GM19043 (cell line): ENCODE measurements at regions not wholly inside any gene's neighbourhood (a gene's known extent, or its start where the extent isn't known, plus 50 kb on each side); places are given as distances from the start of the nearest gene placed in this dataset.
"Not testable (repeated sequence)": the region's sequence is repeated elsewhere in the genome, so short reads cannot be mapped to it uniquely, and the experiment has no call there.

Experiments
- ATAC-seq: cut with Tn5 transposase; IDR thresholded peaks from one replicate; pipeline ENCODE4 v1.9.1; 2021; ENCODE audit warnings: low read depth; ENCODE audit not compliant: unreplicated experiment

DNA sequence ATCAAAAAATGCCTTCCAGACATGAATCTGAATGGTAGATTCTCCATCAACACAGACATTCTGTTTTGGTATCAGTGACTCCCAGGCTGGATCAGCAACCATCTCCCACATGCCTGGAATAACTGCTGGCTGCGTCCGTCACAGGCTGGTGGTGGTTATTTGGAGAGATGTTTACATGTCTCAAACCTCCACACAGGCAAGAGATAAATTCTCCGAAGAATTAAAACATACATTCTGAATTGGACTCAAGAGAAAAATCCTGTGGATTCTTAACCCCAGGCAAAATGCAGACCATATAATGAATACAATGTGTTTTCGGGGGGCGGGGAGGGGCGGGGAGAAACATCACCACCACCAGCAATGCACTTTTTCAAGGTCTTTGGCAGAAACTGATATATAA lies 108.2 kb downstream of the THBS2 start:
- no peak for ATAC-seq

DNA sequence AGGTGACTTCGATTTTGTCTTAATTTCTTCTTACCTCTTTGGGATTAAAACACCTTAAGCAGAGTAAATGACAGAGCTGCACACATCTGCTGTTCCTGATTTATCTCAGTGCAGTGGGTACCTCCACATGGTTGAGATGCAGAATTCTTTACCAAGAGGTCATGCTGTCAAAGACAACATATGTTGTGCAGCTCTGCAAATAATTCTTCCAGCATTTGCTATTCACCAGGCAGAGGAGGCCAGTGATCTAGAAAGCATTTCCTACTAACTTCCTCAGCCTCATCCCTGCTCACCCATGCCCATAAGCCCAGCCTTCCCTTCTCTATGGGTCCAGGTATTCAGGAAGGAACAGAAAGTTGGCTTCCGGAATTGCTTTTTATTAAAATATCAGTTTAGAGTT lies 109.3 kb downstream of the THBS2 start:
- no peak for ATAC-seq

DNA sequence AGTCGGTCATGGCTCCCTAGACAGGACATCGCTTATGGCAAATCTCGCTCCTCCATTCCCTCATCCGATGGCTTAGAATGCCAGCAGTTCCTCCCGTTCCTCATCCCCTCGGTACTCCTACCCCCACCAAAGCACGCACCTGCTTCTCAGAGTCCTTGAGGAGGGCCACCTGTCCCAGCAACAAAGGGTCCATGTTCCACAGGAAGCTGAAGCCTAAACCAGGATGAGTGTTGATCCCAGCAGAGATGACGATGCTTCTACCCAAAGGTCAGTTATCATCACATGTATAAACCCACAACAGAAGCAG lies 111.2 kb downstream of the THBS2 start:
- ATAC-seq: no peak

GRCh38 chr6:169141671-169142537 lies 111.7 kb downstream of the THBS2 start:
- ATAC-seq: no peak

GRCh38 chr6:169140986-169141495 lies 112.6 kb downstream of the THBS2 start:
- ATAC-seq: no peak

- ATAC-seq: no peak
These were observed 114.3 kb downstream of the THBS2 start for GRCh38 chr6:169139179-169139971.

- ATAC-seq: no peak
These were observed 121.2 kb downstream of the THBS2 start for GRCh38 chr6:169132352-169132940.

DNA sequence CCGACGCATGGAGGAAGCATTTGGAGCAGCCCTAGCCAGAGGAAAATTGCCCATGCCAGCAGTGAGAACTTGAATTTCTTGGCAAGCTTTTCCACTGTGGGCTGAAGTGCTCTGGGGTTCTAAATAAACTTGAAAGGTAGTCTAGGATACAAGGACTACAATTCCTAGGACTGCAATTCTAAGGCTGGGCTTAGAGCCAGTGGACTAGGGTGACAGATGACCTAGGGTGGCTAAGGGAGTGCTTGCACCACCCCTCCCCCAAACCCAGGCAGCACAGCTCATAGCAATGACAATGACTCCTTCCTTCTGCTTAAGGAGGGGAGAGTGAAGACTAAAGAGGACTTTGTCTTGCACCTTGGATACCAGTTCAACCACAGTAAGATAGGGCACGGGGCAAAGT lies 122.3 kb downstream of the THBS2 start:
- ATAC-seq: no peak

- no peak for ATAC-seq
These were observed 123.5 kb downstream of the THBS2 start for GRCh38 chr6:169130113-169130512.

DNA sequence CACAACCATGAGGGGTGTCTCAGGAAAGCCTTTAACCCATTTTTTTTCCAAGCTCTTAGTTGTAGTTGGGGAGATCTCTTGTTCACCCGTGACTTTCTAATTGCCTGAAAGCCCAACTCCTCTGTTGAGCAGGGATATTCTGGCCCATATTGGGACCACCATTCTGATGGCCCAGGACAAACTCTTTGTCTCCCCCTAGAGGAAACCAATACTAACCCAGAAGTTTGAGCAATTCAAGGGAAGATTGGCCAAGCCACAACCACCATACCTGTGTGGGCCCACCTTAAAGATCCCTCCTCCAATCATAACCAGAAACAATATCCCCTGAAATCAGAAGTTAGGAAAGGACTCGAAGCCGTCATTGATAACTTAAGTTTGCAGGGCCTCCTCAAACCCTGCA lies 132.6 kb downstream of the THBS2 start:
- ATAC-seq: no peak

DNA sequence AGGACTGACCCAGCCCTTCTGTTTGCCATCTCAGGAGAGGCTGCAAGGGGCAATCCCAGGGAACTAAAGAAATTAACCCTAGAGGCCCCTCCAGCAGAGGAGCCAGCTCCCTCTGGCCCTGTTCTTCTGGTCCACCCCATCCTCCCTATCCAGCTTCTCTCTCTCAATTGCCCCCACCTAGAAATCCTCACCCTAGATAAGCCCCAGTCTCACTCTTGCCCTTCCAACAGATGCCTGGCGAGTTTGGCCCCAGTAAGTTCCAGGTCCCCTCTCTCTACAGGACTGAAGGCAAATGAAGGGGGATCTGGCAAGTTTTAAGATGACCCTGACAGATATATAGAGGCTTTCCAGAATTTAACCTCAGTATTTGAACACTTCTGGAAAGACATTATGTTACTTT lies 134.0 kb downstream of the THBS2 start:
- no peak for ATAC-seq

- no peak for ATAC-seq
These were observed 135.3 kb downstream of the THBS2 start for GRCh38 chr6:169118346-169118830.

- no peak for ATAC-seq
These were observed 136.0 kb downstream of the THBS2 start for GRCh38 chr6:169117663-169118062.

- no peak for ATAC-seq
These were observed 138.0 kb downstream of the THBS2 start for GRCh38 chr6:169115632-169116031.

DNA sequence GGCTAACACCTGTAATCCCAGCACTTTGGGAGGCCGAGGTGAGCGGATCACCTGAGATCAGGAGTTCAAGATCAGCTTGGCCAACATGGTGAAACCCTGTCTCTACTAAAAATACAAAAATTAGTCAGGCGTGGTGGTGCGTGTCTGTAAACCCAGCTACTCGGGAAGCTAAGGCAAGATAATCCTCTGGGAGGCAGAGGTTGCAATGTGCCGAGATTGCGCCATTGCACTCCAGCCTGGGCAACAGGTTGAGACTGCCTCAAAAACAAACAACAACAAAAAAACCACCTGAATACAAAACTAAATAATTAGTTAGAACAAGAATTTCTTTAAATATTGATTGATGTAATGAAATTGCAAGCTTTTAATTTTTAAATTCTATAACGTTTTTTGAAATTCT lies 139.0 kb downstream of the THBS2 start:
- ATAC-seq: not testable (repeated sequence)

DNA sequence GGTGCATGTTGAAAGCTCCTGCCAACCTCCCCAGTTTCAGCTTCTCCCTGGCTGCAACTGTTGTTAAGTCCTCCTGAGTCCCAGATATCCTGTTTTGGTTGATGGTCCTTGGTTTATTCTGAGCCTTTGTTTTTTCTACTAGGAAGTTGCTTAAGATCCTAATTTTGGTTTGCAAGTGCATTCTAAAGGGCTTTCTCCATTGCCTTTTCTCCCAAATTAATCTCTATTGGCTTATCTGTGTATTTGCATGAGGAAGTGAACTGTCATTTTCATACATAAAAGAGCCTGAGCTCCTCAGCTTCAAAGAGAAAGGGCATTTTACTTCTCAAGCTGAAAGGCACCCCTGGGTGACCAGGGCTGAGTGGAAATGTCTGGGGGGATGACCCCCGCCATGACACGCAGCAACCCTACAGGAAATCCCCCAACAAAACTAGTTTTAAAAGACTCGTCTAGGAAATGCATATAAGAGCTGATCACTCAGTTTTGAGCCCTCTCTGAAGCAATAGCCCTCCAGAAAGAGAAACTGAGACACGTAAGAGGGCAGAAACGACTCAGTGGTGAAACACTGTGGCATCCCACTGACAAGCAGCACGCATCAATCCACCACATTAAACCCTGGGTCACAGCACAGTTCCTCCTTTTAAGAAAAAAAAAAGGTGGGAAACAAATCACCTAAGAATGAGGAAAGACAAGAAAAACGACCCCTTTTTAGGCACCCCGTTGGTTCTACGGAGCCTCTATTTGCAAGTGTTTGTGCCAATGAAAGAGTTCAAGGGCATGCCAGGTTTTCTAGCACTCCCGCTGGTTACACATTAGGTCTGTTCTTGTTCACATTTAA lies 140.9 kb downstream of the THBS2 start:
- peak; percentile 66 for ATAC-seq

DNA sequence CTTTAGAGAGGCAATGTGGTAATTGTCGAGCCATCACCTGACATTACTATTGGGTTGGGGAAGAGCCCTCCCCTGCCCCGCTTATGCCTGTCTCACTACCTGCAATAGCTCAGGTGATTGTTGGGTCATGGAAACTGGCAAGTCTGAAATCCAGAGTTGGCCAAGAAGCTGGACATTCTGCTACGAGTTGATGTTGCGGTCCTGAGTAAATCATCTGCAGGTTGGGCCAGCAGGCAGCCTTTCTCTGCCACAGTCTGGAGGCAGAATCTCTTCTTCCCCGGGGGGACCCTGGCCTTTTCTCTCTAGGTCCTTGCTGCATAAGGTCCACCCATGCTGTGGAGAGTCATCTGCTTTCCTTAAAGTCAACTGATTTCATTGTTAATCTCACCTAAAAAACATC lies 142.4 kb downstream of the THBS2 start:
- no peak for ATAC-seq

DNA sequence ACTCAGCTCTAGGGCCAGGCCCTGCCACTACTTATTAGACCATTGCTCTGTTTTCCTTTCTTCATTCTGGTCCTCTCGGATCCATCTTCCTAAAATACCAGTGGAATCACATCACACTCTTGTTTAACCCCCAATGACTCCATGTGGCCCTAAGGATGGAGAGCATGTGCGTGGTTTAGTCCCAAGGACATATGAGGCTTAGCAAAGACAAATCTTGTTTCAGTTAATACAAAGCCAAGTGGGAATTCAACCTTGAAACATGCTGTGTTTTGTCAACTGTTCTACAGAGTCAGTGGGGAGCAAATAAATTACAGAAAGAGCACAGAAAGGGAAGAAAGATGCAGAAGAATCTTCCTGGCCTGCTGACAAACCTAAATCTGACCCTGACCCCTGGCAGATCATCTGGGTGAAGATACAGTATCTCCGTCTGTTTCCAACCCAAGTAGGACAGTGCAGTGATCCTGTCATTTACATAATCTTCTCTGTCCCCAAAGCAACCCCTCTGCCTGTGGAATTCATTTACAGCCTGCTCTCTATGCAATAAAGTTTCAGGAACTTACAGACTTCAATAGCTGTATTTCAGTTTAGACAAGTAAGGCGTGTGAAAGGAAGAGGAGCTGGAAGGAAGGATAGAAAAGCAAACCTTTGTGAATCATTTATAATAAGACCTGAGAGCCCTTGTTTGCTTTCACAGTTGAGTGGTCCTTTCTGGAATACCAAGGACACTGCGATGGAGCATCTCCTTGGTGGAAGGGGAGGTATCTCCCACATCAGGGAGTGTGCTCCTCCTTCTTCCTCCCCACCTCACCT lies 144.0 kb downstream of the THBS2 start:
- no peak for ATAC-seq

DNA sequence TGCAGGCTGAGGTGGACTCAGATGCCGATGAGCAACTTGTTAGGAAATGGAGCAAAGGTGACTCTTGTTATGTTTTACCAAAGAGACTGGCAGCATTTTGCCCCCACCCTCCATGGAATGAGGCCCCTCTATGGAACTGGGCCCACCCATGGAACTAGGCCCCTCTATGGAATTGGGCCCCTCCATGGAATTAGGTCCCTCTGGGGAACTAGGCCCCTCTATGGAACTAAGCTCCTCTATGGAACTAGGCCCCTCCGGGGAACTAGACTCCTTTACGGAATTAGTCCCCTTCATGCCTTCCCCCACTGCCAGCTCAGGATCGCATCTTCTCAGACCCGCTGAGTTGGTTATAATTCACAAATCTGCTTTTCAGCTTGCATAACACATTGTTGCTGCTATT lies 144.9 kb downstream of the THBS2 start:
- ATAC-seq: no peak

- no peak for ATAC-seq
These were observed 147.5 kb downstream of the THBS2 start for GRCh38 chr6:169106176-169106575.
